GM12878 (cell line): ENCODE measurements at regions not wholly inside any gene's neighbourhood (a gene's known extent, or its start where the extent isn't known, plus 50 kb on each side); places are given as distances from the start of the nearest gene placed in this dataset.

Experiments used
- ATAC-seq: fragments of 200-7000 bp; cut with Tn5 transposase; 3 replicates; pipeline ENCODE4 v1.9.1; 2020; ENCODE audit warnings: mild to moderate bottlenecking, moderate library complexity
- BruUV-seq: library from RNA; stranded (reverse); fragments of 400-500 nt; replicated peaks from 2 replicates; lab custom pipeline; 2021; lab: Mats Ljungman, UMichigan
- CTCF ChIA-PET: fragments of 300-600 bp; sonication (Branson Sonifier 250); formaldehyde crosslinking; extraction: SDS; loops from one replicate; lab custom pipeline; 2021; ENCODE audit warnings: inconsistent platforms; lab: Yijun Ruan, JAX
- POLR2A ChIA-PET: fragments of 350-600 bp; formaldehyde crosslinking; extraction: SDS; loops from one replicate; lab custom pipeline; 2021; ENCODE audit warnings: inconsistent platforms; lab: Charles Lee
- RAD21 ChIA-PET: fragments of 300-600 bp; sonication (Branson Sonifier 250); formaldehyde crosslinking; loops from one replicate; lab custom pipeline; 2023; ENCODE audit warnings: antibody characterized with exemption; ENCODE audit not compliant: unreplicated experiment; lab: Charles Lee
- SMC1A ChIA-PET: fragments of 300-600 bp; sonication (Branson Sonifier 250); formaldehyde crosslinking; loops from one replicate; lab custom pipeline; 2023; ENCODE audit not compliant: unreplicated experiment, uncharacterized antibody; lab: Charles Lee
- DNase-seq: peaks from one replicate; pipeline ENCODE4 v3.0.0-alpha.2; 2011; ENCODE audit warnings: low read depth, low spot score
- FAIRE-seq: peaks from 3 replicates; lab custom pipeline; 2011; peaks lifted over from hg19 to GRCh38; lab: Jason Lieb, UNC
- H2AFZ ChIP-seq: 2 replicates; pipeline ENCODE4 v1.6.0; 2011; ENCODE audit warnings: low read depth, low read length, control low read depth; ENCODE audit not compliant: control insufficient read depth
- H3K27ac ChIP-seq: 2 replicates; pipeline ENCODE4 v1.5.1; 2011; ENCODE audit warnings: control low read depth; ENCODE audit not compliant: control insufficient read depth, insufficient read depth
- H3K27me3 ChIP-seq, 2 experiments: replicated peaks in 1 of 2; 2 replicates each; pipeline versions ENCODE4 v1.6.0 to v1.6.1; 2011; ENCODE audit warnings: low read length in 1 of 2; ENCODE audit not compliant: control insufficient read depth in 2 of 2, insufficient read depth in 2 of 2
- H3K36me3 ChIP-seq, 2 experiments: 2 replicates each; pipeline ENCODE4 v1.5.1; 2011; ENCODE audit warnings: low read length in 1 of 2; ENCODE audit not compliant: control insufficient read depth in 2 of 2, insufficient read depth in 2 of 2
- H3K4me1 ChIP-seq: 2 replicates; pipeline ENCODE4 v1.6.1; 2011; ENCODE audit warnings: mild to moderate bottlenecking, low read length, moderate library complexity, mixed read lengths; ENCODE audit not compliant: control insufficient read depth, insufficient read depth
- H3K4me2 ChIP-seq: 2 replicates; pipeline ENCODE4 v1.6.0; 2011; ENCODE audit warnings: control low read depth; ENCODE audit not compliant: control insufficient read depth, insufficient read depth
- H3K4me3 ChIP-seq: fragments of 200-600 bp; sonication (generic); 2 replicates; pipeline ENCODE4 v1.5.1; 2016
- H3K79me2 ChIP-seq: 2 replicates; pipeline ENCODE4 v1.6.0; 2011; ENCODE audit warnings: low read length; ENCODE audit not compliant: control insufficient read depth, insufficient read depth
- H3K9ac ChIP-seq: 2 replicates; pipeline ENCODE4 v1.8.0; 2011; ENCODE audit warnings: low read length, control low read depth, mixed read lengths; ENCODE audit not compliant: control insufficient read depth, insufficient read depth
- H3K9me3 ChIP-seq: replicated peaks from 3 replicates; pipeline ENCODE4 v1.5.1; 2011; ENCODE audit warnings: mild to moderate bottlenecking, low read length; ENCODE audit not compliant: control insufficient read depth, insufficient read depth
- H4K20me1 ChIP-seq: 2 replicates; pipeline ENCODE4 v1.6.0; 2011; ENCODE audit not compliant: control insufficient read depth, insufficient read depth
- ATF7 ChIP-seq: fragments of 450-650 bp; IDR thresholded peaks from 2 replicates; pipeline ENCODE4 v1.6.1; 2016; ENCODE audit warnings: low read depth, mild to moderate bottlenecking
- EP300 ChIP-seq, 2 experiments: fragments of 150-350 bp in 1 of 2; IDR thresholded peaks; 2 replicates each; pipeline ENCODE4 v1.6.1; 2011 to 2012; ENCODE audit warnings: low read depth in 2 of 2, low read length in 2 of 2, borderline replicate concordance in 1 of 2, improper control_type of control experiment in 1 of 2, inconsistent platforms in 1 of 2; ENCODE audit not compliant: control insufficient read depth in 1 of 2
- KLF5 ChIP-seq: fragments of 450-650 bp; IDR thresholded peaks from 2 replicates; pipeline ENCODE4 v1.6.1; 2014; ENCODE audit warnings: mild to moderate bottlenecking; ENCODE audit not compliant: partially characterized antibody
- NRF1 ChIP-seq: conservative IDR thresholded peaks from 2 replicates; pipeline ENCODE4 v1.6.1; 2011; ENCODE audit warnings: mild to moderate bottlenecking, low read depth, low read length, improper control_type of control experiment
- TAF1 ChIP-seq: IDR thresholded peaks from 2 replicates; pipeline ENCODE4 v1.6.1; 2011; ENCODE audit warnings: mild to moderate bottlenecking, low read depth, low read length, borderline replicate concordance
- ZNF622 ChIP-seq: fragments of 450-650 bp; IDR thresholded peaks from 2 replicates; pipeline ENCODE4 v1.6.1; 2017; ENCODE audit warnings: mild to moderate bottlenecking, inconsistent platforms
- WGBS: methylation state at CpG from one replicate; pipeline ENCODE4 v1.1.6; 2016; ENCODE audit warnings: low lambda C conversion rate; ENCODE audit not compliant: insufficient replicate concordance, insufficient coverage; ENCODE audit errors: missing lambda C conversion rate; 5-methylcytosine and 5-hydroxymethylcytosine counted together
- in situ Hi-C: fragments of 300-500 bp; cut with MboI; formaldehyde crosslinking; loops from 9 replicates; pipeline ENCODE4 v1.14.3; 2018; ENCODE audit warnings: mixed read lengths
- intact Hi-C: fragments of 100-400 bp; cut with micrococcal nuclease; formaldehyde crosslinking; loops from one replicate; pipeline ENCODE4 v1.14.2; 2022; ENCODE audit not compliant: unreplicated experiment
- TF ChIP-seq, protein P1 (sequence below): fragments of 450-650 bp; IDR thresholded peaks from 2 replicates; pipeline ENCODE4 v1.6.1; 2017; ENCODE audit warnings: mild to moderate bottlenecking
- TF ChIP-seq, protein P2 (sequence below): IDR thresholded peaks from 2 replicates; pipeline ENCODE4 v1.6.1; 2011; ENCODE audit warnings: borderline replicate concordance, low read depth, mild to moderate bottlenecking, moderate library complexity, low read length; ENCODE audit not compliant: insufficient read depth, poor library complexity, severe bottlenecking
- TF ChIP-seq, protein P3 (sequence below): IDR thresholded peaks from 2 replicates; pipeline ENCODE4 v1.6.1; 2011; ENCODE audit warnings: low read depth, mild to moderate bottlenecking, low read length, moderate library complexity, borderline replicate concordance; ENCODE audit errors: extremely low read depth

DNA sequence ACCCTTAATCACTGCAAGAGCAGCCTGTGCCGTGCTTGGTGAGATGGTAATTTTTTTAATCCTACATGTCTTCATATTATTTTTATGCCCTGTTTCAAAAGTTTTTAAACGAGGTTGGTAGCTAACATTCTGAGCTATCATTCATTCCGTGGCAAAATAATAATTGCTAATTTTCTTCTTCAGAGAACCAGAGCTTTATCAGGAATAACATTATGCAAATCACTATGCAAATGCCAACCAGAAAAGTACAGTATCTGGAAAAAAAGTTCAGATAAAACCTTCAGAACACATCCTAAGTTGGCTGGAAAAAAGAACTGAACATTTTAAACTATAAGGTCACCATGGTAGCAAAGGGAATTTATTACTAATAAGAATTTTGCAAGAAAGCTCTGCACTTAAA is 165.1 kb upstream of the NABP1 start:
- CTCF ChIA-PET: interaction anchor here (0.9 kb wide), 2 partner anchors 9 to 460 kb away, joined by 3 read pairs; no protein-coding TSS in a partner anchor

DNA sequence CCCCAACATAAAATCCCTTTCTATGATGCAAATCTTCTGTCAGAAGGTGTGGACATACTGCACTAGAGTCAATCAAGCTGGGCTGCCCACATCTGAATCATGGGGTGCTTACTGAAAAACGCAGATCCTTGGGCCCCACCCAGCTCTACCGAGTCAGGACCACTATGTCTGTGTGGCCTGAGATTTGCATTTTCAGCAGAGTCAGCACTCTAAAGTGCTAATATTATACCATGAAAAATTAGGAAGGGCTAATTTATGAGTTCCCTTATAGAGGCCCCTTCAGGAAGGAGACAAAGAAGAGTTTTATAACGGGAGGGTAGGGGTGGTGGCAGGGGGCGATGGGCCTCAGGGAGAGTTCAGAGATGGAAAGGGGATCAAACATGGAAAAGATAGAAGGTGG is 163.3 kb upstream of the NABP1 start:
- SMC1A ChIA-PET: interaction anchor here (0.6 to 1.6 kb wide), 4 partner anchors 11 to 298 kb away, joined by 3 read pairs; no protein-coding TSS in a partner anchor
- no peak for TF ChIP-seq EP300 (IDR thresholded peaks at IDR 0.05; ENCODE audit: borderline replicate concordance in 1 of 2, control insufficient read depth in 1 of 2, low read depth in 2 of 2, low read length in 2 of 2)
- TF ChIP-seq ATF7: no peak
- TF ChIP-seq TAF1: no peak
- no peak for TF ChIP-seq KLF5
- TF ChIP-seq, protein P1, sequence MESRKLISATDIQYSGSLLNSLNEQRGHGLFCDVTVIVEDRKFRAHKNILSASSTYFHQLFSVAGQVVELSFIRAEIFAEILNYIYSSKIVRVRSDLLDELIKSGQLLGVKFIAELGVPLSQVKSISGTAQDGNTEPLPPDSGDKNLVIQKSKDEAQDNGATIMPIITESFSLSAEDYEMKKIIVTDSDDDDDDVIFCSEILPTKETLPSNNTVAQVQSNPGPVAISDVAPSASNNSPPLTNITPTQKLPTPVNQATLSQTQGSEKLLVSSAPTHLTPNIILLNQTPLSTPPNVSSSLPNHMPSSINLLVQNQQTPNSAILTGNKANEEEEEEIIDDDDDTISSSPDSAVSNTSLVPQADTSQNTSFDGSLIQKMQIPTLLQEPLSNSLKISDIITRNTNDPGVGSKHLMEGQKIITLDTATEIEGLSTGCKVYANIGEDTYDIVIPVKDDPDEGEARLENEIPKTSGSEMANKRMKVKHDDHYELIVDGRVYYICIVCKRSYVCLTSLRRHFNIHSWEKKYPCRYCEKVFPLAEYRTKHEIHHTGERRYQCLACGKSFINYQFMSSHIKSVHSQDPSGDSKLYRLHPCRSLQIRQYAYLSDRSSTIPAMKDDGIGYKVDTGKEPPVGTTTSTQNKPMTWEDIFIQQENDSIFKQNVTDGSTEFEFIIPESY: no peak
- TF ChIP-seq, protein P2, sequence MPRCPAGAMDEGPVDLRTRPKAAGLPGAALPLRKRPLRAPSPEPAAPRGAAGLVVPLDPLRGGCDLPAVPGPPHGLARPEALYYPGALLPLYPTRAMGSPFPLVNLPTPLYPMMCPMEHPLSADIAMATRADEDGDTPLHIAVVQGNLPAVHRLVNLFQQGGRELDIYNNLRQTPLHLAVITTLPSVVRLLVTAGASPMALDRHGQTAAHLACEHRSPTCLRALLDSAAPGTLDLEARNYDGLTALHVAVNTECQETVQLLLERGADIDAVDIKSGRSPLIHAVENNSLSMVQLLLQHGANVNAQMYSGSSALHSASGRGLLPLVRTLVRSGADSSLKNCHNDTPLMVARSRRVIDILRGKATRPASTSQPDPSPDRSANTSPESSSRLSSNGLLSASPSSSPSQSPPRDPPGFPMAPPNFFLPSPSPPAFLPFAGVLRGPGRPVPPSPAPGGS: no peak
- TF ChIP-seq, protein P3, sequence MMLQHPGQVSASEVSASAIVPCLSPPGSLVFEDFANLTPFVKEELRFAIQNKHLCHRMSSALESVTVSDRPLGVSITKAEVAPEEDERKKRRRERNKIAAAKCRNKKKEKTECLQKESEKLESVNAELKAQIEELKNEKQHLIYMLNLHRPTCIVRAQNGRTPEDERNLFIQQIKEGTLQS: no peak
- no peak for TF ChIP-seq NRF1

More for the DNA sequence above, 165.1 kb upstream of the NABP1 start:
- ChIA-PET RAD21 (no interaction called here), POLR2A (no interaction called here), SMC1A (no interaction called here)
- Histone ChIP-seq H3K4me3 (no peak overlapping the region), H3K36me3 (no peaks in the 10 kb centered on the region), H3K79me2 (no peaks in the 10 kb centered on the region), H3K4me2 (no peak overlapping the region), H3K4me1 (no peaks in the 10 kb centered on the region), H2AFZ (no peak overlapping the region), H3K27me3 (no peaks in the 10 kb centered on the region), H4K20me1 (no peaks in the 10 kb centered on the region), H3K9me3 (no peaks in the 10 kb centered on the region), H3K27ac (no peak overlapping the region), H3K9ac (no peak overlapping the region)
- no peak for TF ChIP-seq ZNF622
- FAIRE-seq: no peak
- intact Hi-C loops (no loop called here), in situ Hi-C loops (no loop called here)
- no peak for ATAC-seq
- no TSS peak for BruUV-seq
- 30% methylated on average over 3 of the region's 3 CpGs for WGBS
- DNase-seq: no peak

More for the DNA sequence above, 163.3 kb upstream of the NABP1 start:
- no peak overlapping the region for H3K4me3 ChIP-seq
- DNase-seq (no peak), ATAC-seq (no peak), FAIRE-seq (no peak)
- H3K9me3 ChIP-seq: no peaks in the 10 kb centered on the region
- H3K4me1 ChIP-seq: no peaks in the 10 kb centered on the region
- H3K4me2 ChIP-seq: no peak overlapping the region
- H3K36me3 ChIP-seq: no peaks in the 10 kb centered on the region
- RAD21 ChIA-PET: interaction anchor here (0.6 kb wide), 1 partner anchor 343 kb away, joined by 3 read pairs; no protein-coding TSS in a partner anchor
- no peak overlapping the region for H3K27ac ChIP-seq
- no peaks in the 10 kb centered on the region for H4K20me1 ChIP-seq
- H3K79me2 ChIP-seq: no peaks in the 10 kb centered on the region
- CTCF ChIA-PET: interaction anchor here (0.8 to 1.2 kb wide), 2 partner anchors 33 to 297 kb away, joined by 3 to 4 read pairs; no protein-coding TSS in a partner anchor
- POLR2A ChIA-PET: no interaction called here
- intact Hi-C loops (loop anchor here (5.0 kb wide), 1 partner anchor 282 kb away; no protein-coding TSS in a partner anchor), in situ Hi-C loops (no loop called here)
- no peak overlapping the region for H2AFZ ChIP-seq
- H3K9ac ChIP-seq: no peak overlapping the region
- BruUV-seq: no TSS peak
- no peaks in the 10 kb centered on the region; a peak in 1 of 4 replicates for H3K27me3 ChIP-seq
- 0% methylated on average over 4 of the region's 4 CpGs for WGBS
